HCEC 1CT (cell line): ENCODE measurements at regions not wholly inside any gene's neighbourhood (a gene's known extent, or its start where the extent isn't known, plus 50 kb on each side); places are given as distances from the start of the nearest gene placed in this dataset.

ENCODE experiments used
- DNase-seq: peaks from one replicate; pipeline ENCODE4 v3.0.0-alpha.2; 2017

DNA sequence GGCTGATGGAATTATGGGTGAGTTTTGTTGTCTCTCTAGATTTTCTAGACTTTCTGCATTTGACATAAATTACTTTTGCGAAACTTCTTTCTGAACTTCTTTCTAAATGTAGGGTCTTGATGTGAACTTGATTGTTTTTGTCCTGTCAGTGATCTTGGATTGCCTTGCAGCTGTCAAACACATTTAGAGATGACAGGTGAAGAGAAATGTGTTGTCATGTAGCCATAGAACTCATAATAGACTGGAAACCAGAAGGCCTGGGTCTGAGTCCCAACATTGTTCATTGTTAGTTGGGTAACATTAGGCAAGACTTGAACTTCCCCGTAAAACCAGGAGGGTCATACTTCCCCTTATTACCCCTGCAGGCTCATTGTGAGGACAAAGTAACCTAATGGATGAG is 109.0 kb downstream of the LRIG3 start:
- no peak for DNase-seq

DNA sequence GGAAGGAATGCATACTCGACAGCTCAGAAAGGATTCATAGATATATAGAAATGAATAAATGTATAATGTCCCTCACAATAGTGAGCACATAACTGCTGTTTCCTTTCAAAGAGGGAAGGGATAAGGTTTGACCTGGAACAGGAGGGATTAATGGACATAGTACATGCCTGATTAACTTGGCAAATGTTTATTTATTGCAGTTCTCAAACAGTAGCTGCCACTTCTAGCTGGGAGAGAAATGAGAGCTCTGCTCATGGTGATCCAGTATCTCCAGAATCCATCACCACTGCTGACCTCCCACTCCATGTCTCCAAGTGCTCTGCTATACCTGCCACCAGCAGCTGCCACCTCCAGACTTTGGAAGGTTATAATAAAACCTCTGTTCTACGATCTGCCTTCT is 108.1 kb downstream of the LRIG3 start:
- no peak for DNase-seq

DNA sequence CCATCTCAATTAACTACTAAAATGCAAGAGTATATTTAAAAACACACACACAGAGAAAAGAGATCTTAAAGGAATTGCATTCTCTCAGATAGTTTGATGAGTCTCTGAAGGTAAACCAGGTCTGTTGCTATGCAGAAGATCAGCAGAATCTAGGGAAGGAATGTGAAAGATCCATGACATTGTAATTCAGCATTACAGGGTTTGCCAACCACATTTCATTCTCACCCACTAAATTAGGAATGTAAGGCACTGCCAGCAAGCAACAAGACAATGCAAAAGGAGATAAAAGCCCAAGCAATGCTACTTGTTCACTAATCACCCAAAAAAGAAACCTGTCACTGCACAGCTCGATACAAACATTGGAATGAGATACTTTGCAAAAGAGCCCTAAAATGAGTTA is 106.3 kb downstream of the LRIG3 start:
- no peak for DNase-seq

DNA sequence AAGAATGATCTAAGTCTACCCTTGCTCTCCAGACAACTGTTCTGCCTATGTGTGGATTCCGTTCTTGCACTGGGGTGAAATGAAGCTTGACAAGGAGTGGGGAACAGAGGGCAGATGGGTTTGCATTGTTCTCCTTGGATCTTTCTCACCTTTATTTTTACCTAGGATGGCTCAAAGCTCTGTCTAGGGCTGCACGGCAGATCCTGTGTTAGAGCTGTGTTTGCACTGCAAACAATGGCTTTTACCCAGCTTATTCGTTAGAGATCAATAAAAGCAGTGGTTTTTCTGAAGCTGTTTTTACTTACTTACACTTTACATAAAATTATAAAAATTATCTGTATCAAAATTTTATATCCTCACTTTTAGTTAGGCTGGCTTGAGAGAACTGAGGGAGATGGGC is 105.1 kb downstream of the LRIG3 start:
- no peak for DNase-seq

DNA sequence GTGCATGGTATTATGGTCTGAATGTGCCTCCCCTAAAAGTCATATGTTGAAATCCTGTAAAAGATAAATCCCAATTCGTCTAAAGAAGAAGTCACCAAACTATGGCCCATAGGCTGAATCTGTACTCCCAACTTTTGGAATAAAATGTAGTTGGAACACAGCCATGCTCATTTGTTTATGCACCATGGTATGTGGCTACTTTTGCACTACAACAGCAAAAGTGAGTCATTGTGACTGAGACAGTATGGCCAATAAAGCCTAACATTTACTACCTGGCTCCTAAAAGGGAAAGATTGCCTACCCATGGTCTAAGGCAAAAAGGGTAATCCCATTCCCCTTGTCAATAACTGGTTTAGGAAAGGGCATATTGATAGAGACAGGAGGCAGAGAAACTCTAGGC is 101.8 kb downstream of the LRIG3 start:
- DNase-seq: peak; percentile 34

DNA sequence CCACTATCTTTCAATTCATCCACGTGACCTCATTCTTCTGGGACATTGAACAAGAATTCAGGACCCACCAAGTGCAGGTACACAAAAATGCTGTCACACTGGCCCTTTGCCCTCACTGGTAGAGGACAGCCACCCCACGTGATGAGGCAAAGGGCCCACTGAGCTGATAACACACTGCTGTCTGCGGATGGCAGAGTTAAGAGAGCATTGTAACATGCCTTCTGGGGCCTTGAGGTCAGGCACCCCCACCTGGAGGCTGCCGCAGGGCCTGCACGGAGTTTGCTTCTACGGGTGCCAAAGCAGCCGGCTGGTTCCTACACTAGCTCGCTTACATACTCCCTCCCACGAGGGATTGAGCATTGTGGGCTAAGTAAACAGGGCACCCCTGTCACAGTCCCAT is 101.0 kb downstream of the LRIG3 start:
- DNase-seq: no peak

DNA sequence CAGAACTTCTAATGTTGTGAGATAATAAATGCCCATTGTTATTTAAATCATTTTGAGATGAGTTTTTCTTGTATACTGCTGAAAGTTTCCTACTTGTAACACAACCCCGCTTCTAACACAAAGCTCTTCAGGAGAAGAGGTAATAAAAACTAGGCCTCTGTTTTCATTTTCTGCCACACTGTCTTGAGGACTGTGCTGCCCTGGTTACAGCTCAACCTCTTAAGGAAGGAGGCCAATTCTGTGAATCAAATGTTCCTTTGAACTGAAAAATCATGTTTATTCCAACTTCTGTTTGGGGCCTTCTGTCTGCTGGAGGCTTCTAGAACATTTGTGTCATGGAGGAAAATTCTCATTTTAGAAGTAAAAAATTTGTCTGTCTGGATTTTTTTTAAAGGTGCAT is 100.3 kb downstream of the LRIG3 start:
- no peak for DNase-seq
